ENCODE measurements at regions not wholly inside any gene's neighbourhood (a gene's known extent, or its start where the extent isn't known, plus 50 kb on each side); places are given as distances from the start of the nearest gene placed in this dataset.
"Not testable (repeated sequence)": the region's sequence is repeated elsewhere in the genome, so short reads cannot be mapped to it uniquely, and the experiment has no call there.

DNA sequence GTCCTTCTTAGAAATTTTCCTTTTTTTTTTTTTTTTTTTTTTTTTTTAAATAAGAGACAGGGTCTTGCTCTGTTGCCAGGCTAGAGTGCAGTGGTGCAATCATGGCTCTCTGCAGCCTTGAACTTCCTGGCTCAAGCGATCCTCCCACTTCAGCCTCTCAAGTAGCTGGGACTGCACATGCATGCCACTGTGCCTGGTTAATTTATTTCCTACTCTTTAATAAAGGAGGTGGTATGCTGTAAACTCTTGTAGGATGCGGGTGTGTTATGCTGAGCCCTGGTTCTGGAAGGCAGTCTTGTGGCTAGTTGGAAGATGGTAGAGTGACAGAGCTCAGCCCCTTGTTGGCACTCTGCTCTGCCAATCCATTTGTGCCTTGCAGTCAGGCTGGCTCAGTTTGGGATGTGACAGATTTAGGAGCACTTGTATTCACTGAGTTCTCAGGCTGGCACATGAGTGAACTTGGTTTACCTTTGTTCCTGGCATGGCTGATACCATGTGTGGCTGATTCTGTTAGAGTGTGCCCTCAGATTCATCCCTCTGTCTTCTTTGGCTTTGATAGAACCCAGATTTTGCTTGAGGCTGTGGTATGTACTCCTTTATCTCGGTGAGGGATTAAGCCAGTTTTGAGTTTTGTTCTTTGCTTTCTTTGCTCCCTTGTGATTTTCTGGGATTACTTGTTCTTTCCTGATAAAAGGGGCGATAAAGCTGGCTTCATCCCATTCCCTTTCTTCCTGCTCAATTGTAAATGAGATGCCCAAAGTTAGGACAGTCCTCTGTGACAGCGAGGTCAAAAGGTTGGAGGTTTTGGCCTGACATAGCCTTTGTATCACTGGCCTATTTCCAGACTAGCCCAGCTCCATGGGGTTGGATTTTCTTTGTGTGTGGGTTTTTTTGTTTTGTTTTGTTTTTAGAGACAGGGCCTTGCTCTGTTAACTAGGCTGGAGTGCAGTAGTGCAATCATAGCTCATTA is 91.2 kb upstream of the CRYM start:
- TF ChIP-seq, protein P1, sequence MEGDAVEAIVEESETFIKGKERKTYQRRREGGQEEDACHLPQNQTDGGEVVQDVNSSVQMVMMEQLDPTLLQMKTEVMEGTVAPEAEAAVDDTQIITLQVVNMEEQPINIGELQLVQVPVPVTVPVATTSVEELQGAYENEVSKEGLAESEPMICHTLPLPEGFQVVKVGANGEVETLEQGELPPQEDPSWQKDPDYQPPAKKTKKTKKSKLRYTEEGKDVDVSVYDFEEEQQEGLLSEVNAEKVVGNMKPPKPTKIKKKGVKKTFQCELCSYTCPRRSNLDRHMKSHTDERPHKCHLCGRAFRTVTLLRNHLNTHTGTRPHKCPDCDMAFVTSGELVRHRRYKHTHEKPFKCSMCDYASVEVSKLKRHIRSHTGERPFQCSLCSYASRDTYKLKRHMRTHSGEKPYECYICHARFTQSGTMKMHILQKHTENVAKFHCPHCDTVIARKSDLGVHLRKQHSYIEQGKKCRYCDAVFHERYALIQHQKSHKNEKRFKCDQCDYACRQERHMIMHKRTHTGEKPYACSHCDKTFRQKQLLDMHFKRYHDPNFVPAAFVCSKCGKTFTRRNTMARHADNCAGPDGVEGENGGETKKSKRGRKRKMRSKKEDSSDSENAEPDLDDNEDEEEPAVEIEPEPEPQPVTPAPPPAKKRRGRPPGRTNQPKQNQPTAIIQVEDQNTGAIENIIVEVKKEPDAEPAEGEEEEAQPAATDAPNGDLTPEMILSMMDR (IDR thresholded peaks at IDR 0.05) = not testable (repeated sequence)
- TF ChIP-seq POLR2AphosphoS5 (IDR thresholded peaks at IDR 0.05; ENCODE audit: low read depth, low read length) = not testable (repeated sequence)
